ENCODE measurements at regions not wholly inside any gene's neighbourhood (a gene's known extent, or its start where the extent isn't known, plus 50 kb on each side); places are given as distances from the start of the nearest gene placed in this dataset.

DNA sequence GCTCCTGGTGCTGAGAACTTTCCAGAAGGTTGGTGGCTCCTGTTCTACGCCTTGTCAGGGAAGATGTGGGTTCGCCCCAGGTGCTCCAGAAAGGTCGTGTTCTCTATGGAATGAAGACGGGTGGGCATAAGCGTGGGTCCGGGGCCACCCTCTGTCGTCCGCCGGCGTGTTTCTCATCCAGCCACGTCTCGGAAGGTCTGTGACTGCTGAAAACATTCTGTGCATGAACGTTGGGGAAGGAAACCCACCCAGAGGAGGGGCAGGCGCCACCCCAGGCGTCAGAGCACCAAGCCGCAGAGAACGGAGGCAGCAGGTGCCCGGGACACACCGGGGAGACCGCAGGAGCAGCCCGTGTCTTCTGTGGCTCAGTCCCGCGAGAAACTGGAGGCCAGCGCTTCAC lies 118.2 kb downstream of the RTP5 start:
- Histone ChIP-seq H3K79me2 (ENCODE audit: control insufficient read depth, insufficient read depth, low read length) (no peaks in the 10 kb centered on the region), H3K4me2 (ENCODE audit: control insufficient read depth, insufficient read depth) (no peak overlapping the region), H2AFZ (ENCODE audit: control insufficient read depth, low read depth, low read length) (no peak overlapping the region), H3K27me3 (replicated peaks in 1 of 2; ENCODE audit: control insufficient read depth in 2 of 2, insufficient read depth in 2 of 2, low read length in 1 of 2) (no peaks in the 10 kb centered on the region), H3K4me3 (no peak overlapping the region), H3K36me3 (ENCODE audit: control insufficient read depth in 2 of 2, insufficient read depth in 2 of 2, low read length in 1 of 2) (no peaks in the 10 kb centered on the region), H3K9ac (ENCODE audit: control insufficient read depth, insufficient read depth, low read length) (no peak overlapping the region), H3K9me3 (replicated peaks; ENCODE audit: control insufficient read depth, insufficient read depth, low read length) (no peaks in the 10 kb centered on the region; the same call in 2 of the 3 replicates), H3K4me1 (ENCODE audit: control insufficient read depth, insufficient read depth, low read length) (no peaks in the 10 kb centered on the region), H4K20me1 (ENCODE audit: control insufficient read depth, insufficient read depth) (no peaks in the 10 kb centered on the region), H3K27ac (ENCODE audit: control insufficient read depth, insufficient read depth) (no peak overlapping the region)
- DNase-seq (ENCODE audit: low read depth, low spot score) (no peak), FAIRE-seq (no peak), ATAC-seq (no peak)
- ChIA-PET RAD21 (ENCODE audit: unreplicated experiment) (no interaction called here), POLR2A (no interaction called here), SMC1A (ENCODE audit: uncharacterized antibody, unreplicated experiment) (no interaction called here), CTCF (no interaction called here)
- intact Hi-C loops (cut with micrococcal nuclease; ENCODE audit: unreplicated experiment) (no loop called here), in situ Hi-C loops (cut with MboI) (no loop called here)
- no peak for TF ChIP-seq CHD4 (IDR thresholded peaks at IDR 0.05)
- BruUV-seq (replicated peaks) = no TSS peak
- 77% methylated on average over 24 of the region's 24 CpGs for WGBS (ENCODE audit: insufficient coverage, insufficient replicate concordance, low lambda C conversion rate, missing lambda C conversion rate)

DNA sequence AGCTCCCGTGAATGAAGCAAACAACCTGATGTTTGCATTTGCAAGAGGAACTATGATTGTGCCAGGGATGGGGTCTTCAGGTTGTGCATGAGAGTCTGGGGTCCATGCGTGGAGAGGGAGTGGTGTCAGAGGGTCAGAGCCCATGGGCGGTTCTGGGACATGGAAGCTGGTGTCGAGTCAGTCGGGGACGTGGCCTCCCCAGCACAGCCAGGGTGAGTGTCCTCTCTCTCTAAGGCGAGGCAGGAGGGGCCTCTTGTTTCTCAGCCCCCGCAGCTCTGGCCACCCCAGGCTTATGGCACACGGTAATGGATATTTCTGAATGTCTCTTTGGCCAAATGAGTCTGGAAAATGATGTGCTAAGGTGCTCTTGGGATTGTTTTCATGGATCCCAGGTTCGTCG lies 118.6 kb downstream of the RTP5 start:
- no peak for FAIRE-seq
- no peaks in the 10 kb centered on the region for H4K20me1 ChIP-seq (ENCODE audit: control insufficient read depth, insufficient read depth)
- no peak overlapping the region for H3K9ac ChIP-seq (ENCODE audit: control insufficient read depth, insufficient read depth, low read length)
- DNase-seq (ENCODE audit: low read depth, low spot score) = no peak
- H3K9me3 ChIP-seq (replicated peaks; ENCODE audit: control insufficient read depth, insufficient read depth, low read length) = no peaks in the 10 kb centered on the region; the same call in 2 of the 3 replicates
- H3K27ac ChIP-seq (ENCODE audit: control insufficient read depth, insufficient read depth) = no peak overlapping the region
- H3K27me3 ChIP-seq (replicated peaks in 1 of 2; ENCODE audit: control insufficient read depth in 2 of 2, insufficient read depth in 2 of 2, low read length in 1 of 2) = no peaks in the 10 kb centered on the region
- BruUV-seq (replicated peaks) = no TSS peak
- ChIA-PET POLR2A (no interaction called here), CTCF (interaction anchor here (1.3 kb wide), 1 partner anchor 37 kb away, joined by 5 read pairs; no protein-coding TSS in a partner anchor), SMC1A (ENCODE audit: uncharacterized antibody, unreplicated experiment) (interaction anchor here (0.9 kb wide), 1 partner anchor 10 kb away, joined by 3 read pairs; no protein-coding TSS in a partner anchor), RAD21 (ENCODE audit: unreplicated experiment) (no interaction called here)
- H3K4me3 ChIP-seq = no peak overlapping the region
- intact Hi-C loops (cut with micrococcal nuclease; ENCODE audit: unreplicated experiment) (no loop called here), in situ Hi-C loops (cut with MboI) (no loop called here)
- no peak overlapping the region for H3K4me2 ChIP-seq (ENCODE audit: control insufficient read depth, insufficient read depth)
- 87% methylated on average over 11 of the region's 11 CpGs for WGBS (ENCODE audit: insufficient coverage, insufficient replicate concordance, low lambda C conversion rate, missing lambda C conversion rate)
- no peaks in the 10 kb centered on the region for H3K36me3 ChIP-seq (ENCODE audit: control insufficient read depth in 2 of 2, insufficient read depth in 2 of 2, low read length in 1 of 2)
- no peaks in the 10 kb centered on the region for H3K79me2 ChIP-seq (ENCODE audit: control insufficient read depth, insufficient read depth, low read length)
- H2AFZ ChIP-seq (ENCODE audit: control insufficient read depth, low read depth, low read length) = no peak overlapping the region
- ATAC-seq = no peak
- no peaks in the 10 kb centered on the region for H3K4me1 ChIP-seq (ENCODE audit: control insufficient read depth, insufficient read depth, low read length)
- TF ChIP-seq WRNIP1 (IDR thresholded peaks at IDR 0.05; ENCODE audit: borderline replicate concordance, low read depth, low read length) (no peak), PAX5 (IDR thresholded peaks at IDR 0.05; ENCODE audit: borderline replicate concordance, low read depth, low read length) (no peak), GABPA (IDR thresholded peaks at IDR 0.05; ENCODE audit: low read depth) (no peak), TCF12 (IDR thresholded peaks at IDR 0.05; ENCODE audit: low read depth, low read length) (no peak), RFX5 (IDR thresholded peaks at IDR 0.05; ENCODE audit: low read depth, low read length) (no peak), ZNF384 (IDR thresholded peaks at IDR 0.05; ENCODE audit: borderline replicate concordance, low read depth, low read length) (no peak), POLR2A (IDR thresholded peaks at IDR 0.05; ENCODE audit: low read depth, low read length) (no peak), BRCA1 (IDR thresholded peaks at IDR 0.05; ENCODE audit: low read depth, low read length) (no peak), MEF2B (IDR thresholded peaks at IDR 0.05; ENCODE audit: partially characterized antibody, poor library complexity, severe bottlenecking) (no peak), ZNF274 (IDR thresholded peaks at IDR 0.05; ENCODE audit: insufficient read depth, insufficient read length) (no peak)
- TF ChIP-seq, protein P1, sequence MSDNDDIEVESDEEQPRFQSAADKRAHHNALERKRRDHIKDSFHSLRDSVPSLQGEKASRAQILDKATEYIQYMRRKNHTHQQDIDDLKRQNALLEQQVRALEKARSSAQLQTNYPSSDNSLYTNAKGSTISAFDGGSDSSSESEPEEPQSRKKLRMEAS (IDR thresholded peaks at IDR 0.05; ENCODE audit: low read depth, low read length) = no peak
- TF ChIP-seq, protein P2, sequence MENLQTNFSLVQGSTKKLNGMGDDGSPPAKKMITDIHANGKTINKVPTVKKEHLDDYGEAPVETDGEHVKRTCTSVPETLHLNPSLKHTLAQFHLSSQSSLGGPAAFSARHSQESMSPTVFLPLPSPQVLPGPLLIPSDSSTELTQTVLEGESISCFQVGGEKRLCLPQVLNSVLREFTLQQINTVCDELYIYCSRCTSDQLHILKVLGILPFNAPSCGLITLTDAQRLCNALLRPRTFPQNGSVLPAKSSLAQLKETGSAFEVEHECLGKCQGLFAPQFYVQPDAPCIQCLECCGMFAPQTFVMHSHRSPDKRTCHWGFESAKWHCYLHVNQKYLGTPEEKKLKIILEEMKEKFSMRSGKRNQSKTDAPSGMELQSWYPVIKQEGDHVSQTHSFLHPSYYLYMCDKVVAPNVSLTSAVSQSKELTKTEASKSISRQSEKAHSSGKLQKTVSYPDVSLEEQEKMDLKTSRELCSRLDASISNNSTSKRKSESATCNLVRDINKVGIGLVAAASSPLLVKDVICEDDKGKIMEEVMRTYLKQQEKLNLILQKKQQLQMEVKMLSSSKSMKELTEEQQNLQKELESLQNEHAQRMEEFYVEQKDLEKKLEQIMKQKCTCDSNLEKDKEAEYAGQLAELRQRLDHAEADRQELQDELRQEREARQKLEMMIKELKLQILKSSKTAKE (IDR thresholded peaks at IDR 0.05; ENCODE audit: low read depth, poor library complexity, severe bottlenecking) = no peak
- TF ChIP-seq, protein P3, sequence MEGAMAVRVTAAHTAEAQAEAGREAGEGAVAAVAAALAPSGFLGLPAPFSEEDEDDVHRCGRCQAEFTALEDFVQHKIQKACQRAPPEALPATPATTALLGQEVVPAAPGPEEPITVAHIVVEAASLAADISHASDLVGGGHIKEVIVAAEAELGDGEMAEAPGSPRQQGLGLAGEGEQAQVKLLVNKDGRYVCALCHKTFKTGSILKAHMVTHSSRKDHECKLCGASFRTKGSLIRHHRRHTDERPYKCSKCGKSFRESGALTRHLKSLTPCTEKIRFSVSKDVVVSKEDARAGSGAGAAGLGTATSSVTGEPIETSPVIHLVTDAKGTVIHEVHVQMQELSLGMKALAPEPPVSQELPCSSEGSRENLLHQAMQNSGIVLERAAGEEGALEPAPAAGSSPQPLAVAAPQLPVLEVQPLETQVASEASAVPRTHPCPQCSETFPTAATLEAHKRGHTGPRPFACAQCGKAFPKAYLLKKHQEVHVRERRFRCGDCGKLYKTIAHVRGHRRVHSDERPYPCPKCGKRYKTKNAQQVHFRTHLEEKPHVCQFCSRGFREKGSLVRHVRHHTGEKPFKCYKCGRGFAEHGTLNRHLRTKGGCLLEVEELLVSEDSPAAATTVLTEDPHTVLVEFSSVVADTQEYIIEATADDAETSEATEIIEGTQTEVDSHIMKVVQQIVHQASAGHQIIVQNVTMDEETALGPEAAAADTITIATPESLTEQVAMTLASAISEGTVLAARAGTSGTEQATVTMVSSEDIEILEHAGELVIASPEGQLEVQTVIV (IDR thresholded peaks at IDR 0.05; ENCODE audit: borderline replicate concordance, partially characterized antibody) = no peak
